HepG2 (cell line): ENCODE measurements at regions not wholly inside any gene's neighbourhood (a gene's known extent, or its start where the extent isn't known, plus 50 kb on each side); places are given as distances from the start of the nearest gene placed in this dataset.

Source experiments
- AHDC1 ChIP-seq: sonication (generic); formaldehyde crosslinking; IDR thresholded peaks from 2 replicates; pipeline ENCODE4 v1.5.1; 2020; ENCODE audit warnings: mild to moderate bottlenecking, missing genetic modification reagents, borderline replicate concordance
- FOXO1 ChIP-seq: sonication (generic); formaldehyde crosslinking; IDR thresholded peaks from 2 replicates; pipeline ENCODE4 v1.4.0; 2020; ENCODE audit warnings: missing genetic modification reagents
- PHF20 ChIP-seq: sonication (generic); formaldehyde crosslinking; IDR thresholded peaks from 2 replicates; pipeline ENCODE4 v1.5.0; 2020; ENCODE audit warnings: mild to moderate bottlenecking, missing genetic modification reagents
- SYNCRIP ChIP-seq: fragments of 200-400 bp; formaldehyde crosslinking; IDR thresholded peaks from 2 replicates; pipeline ENCODE4 v1.6.1; 2018; ENCODE audit warnings: mild to moderate bottlenecking, low read depth, low read length; ENCODE audit not compliant: insufficient read depth
- THAP11 ChIP-seq: IDR thresholded peaks from 2 replicates; pipeline ENCODE4 v1.6.1; 2016; ENCODE audit warnings: missing biosample characterization, missing genetic modification reagents
- TSC22D2 ChIP-seq: sonication (generic); formaldehyde crosslinking; IDR thresholded peaks from 2 replicates; pipeline ENCODE4 v1.5.1; 2020; ENCODE audit warnings: missing genetic modification reagents, mild to moderate bottlenecking, borderline replicate concordance
- ZNF318 ChIP-seq: sonication (generic); formaldehyde crosslinking; IDR thresholded peaks from 2 replicates; pipeline ENCODE4 v1.4.0; 2020; ENCODE audit warnings: mild to moderate bottlenecking, missing genetic modification reagents
- ZNF569 ChIP-seq: sonication (generic); formaldehyde crosslinking; IDR thresholded peaks from 2 replicates; pipeline ENCODE4 v1.5.0; 2020; ENCODE audit warnings: mild to moderate bottlenecking, missing genetic modification reagents, moderate library complexity, borderline replicate concordance
- ZNF737 ChIP-seq: sonication (generic); formaldehyde crosslinking; IDR thresholded peaks from 2 replicates; pipeline ENCODE4 v1.5.0; 2020; ENCODE audit warnings: missing genetic modification reagents, mild to moderate bottlenecking, borderline replicate concordance
- TF ChIP-seq, protein P1 (sequence below): sonication (generic); formaldehyde crosslinking; IDR thresholded peaks from 2 replicates; pipeline ENCODE4 v1.5.1; 2020; ENCODE audit warnings: missing genetic modification reagents, mild to moderate bottlenecking, borderline replicate concordance
- TF ChIP-seq, protein P2 (sequence below): sonication (generic); IDR thresholded peaks from 2 replicates; pipeline ENCODE4 v1.6.1; 2016; ENCODE audit warnings: low read depth, borderline replicate concordance

DNA sequence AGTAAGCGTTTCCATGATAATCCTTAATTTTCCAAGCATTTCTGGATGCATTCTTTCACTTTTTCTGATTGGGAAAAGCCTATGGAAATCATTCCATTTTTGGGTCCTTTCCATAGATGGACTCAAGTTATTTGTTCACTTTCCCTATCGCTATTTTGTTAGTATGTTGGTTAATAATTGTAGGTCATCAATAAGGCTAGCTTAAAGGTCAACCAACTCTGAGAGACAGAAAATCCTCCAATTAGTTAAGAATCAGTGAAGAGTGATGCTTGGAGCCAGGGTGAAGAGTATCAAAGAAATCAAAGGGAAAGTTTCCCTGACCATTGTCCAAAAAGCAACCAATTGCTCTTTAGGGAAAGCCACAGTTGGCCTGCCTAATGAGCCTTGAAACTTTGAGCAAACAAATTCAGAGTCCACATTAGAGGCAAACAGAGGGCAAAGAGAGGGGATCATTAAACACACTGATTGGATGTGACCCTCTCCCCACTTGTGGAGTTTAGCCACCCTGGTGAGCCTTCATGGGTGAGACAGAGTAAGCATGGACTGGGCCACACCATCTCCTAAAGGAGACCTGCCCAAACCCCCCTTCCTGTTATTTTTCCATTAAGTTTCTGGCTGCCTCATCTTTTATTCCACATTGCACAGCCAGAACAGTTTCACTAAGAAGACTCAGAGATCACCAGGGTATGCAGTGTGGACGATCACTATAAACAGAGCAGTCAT, 133.4 kb upstream of the DYNLRB2 start (continued):
- TF ChIP-seq ZNF318 (CRISPR knock-in tag), result no peak
- TF ChIP-seq TSC22D2 (CRISPR knock-in tag), result peak; percentile 6; the same call in 1 of the 2 replicates
- peak; percentile 69 for TF ChIP-seq FOXO1 (CRISPR knock-in tag)
- TF ChIP-seq ZNF569 (CRISPR knock-in tag), result no peak
- TF ChIP-seq, protein P1, sequence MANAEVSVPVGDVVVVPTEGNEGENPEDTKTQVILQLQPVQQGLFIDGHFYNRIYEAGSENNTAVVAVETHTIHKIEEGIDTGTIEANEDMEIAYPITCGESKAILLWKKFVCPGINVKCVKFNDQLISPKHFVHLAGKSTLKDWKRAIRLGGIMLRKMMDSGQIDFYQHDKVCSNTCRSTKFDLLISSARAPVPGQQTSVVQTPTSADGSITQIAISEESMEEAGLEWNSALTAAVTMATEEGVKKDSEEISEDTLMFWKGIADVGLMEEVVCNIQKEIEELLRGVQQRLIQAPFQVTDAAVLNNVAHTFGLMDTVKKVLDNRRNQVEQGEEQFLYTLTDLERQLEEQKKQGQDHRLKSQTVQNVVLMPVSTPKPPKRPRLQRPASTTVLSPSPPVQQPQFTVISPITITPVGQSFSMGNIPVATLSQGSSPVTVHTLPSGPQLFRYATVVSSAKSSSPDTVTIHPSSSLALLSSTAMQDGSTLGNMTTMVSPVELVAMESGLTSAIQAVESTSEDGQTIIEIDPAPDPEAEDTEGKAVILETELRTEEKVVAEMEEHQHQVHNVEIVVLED (CRISPR knock-in tag), result no peak; the same call in 1 of the 2 replicates
- no peak for TF ChIP-seq PHF20 (CRISPR knock-in tag)
- TF ChIP-seq ZNF737 (CRISPR knock-in tag), result no peak
- TF ChIP-seq AHDC1 (CRISPR knock-in tag), result peak; percentile 93
- TF ChIP-seq THAP11 (CRISPR knock-in tag), result no peak; the same call in 1 of the 2 replicates
- TF ChIP-seq, protein P2, sequence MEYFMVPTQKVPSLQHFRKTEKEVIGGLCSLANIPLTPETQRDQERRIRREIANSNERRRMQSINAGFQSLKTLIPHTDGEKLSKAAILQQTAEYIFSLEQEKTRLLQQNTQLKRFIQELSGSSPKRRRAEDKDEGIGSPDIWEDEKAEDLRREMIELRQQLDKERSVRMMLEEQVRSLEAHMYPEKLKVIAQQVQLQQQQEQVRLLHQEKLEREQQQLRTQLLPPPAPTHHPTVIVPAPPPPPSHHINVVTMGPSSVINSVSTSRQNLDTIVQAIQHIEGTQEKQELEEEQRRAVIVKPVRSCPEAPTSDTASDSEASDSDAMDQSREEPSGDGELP, result 0 out of 2 replicates have a peak, but pooled peaks have one; percentile 37
- TF ChIP-seq SYNCRIP, result no peak
